DOHH2 (cell line): ENCODE measurements at regions not wholly inside any gene's neighbourhood (a gene's known extent, or its start where the extent isn't known, plus 50 kb on each side); places are given as distances from the start of the nearest gene placed in this dataset.

Source experiments
- H3F3A ChIP-seq: fragments of 200-600 bp; sonication (generic), shearing (Covaris generic); 2 replicates; pipeline ENCODE4 v1.6.0; 2016; ENCODE audit warnings: antibody characterized with exemption, mild to moderate bottlenecking; ENCODE audit not compliant: control insufficient read depth, insufficient read depth
- H3K27ac ChIP-seq: fragments of 200-600 bp; sonication (generic); 2 replicates; pipeline ENCODE4 v1.5.1; 2014; ENCODE audit warnings: low read depth, mild to moderate bottlenecking, low read length, moderate library complexity
- H3K27me3 ChIP-seq: fragments of 200-600 bp; sonication (generic); 2 replicates; pipeline ENCODE4 v1.6.1; 2014; ENCODE audit warnings: mild to moderate bottlenecking, low read length, mixed read lengths; ENCODE audit not compliant: control insufficient read depth
- H3K36me3 ChIP-seq: fragments of 200-600 bp; sonication (generic); 2 replicates; pipeline ENCODE4 v1.6.1; 2014; ENCODE audit warnings: mild to moderate bottlenecking, low read length, moderate library complexity, mixed read lengths; ENCODE audit not compliant: control insufficient read depth
- H3K4me1 ChIP-seq: fragments of 200-600 bp; sonication (generic); 2 replicates; pipeline ENCODE4 v1.6.1; 2014; ENCODE audit warnings: mild to moderate bottlenecking, low read length, mixed read lengths; ENCODE audit not compliant: control insufficient read depth
- H3K4me2 ChIP-seq: fragments of 200-600 bp; sonication (generic); 2 replicates; pipeline ENCODE4 v1.6.0; 2014; ENCODE audit warnings: mild to moderate bottlenecking, low read length, moderate library complexity
- H3K4me3 ChIP-seq: fragments of 200-600 bp; sonication (generic); 2 replicates; pipeline ENCODE4 v1.5.1; 2014; ENCODE audit warnings: mild to moderate bottlenecking, low read length, mixed read lengths
- H3K79me2 ChIP-seq: fragments of 200-600 bp; sonication (generic); 2 replicates; pipeline ENCODE4 v1.6.1; 2014; ENCODE audit warnings: mild to moderate bottlenecking, low read length, mixed read lengths; ENCODE audit not compliant: control insufficient read depth
- H3K9me2 ChIP-seq: fragments of 200-600 bp; sonication (generic); replicated peaks from 2 replicates; pipeline ENCODE4 v1.6.1; 2014; ENCODE audit warnings: mild to moderate bottlenecking, low read length, mixed read lengths; ENCODE audit not compliant: control insufficient read depth
- H3K9me3 ChIP-seq: fragments of 200-600 bp; sonication (generic); 2 replicates; pipeline ENCODE4 v1.6.1; 2014; ENCODE audit warnings: antibody characterized with exemption, low read length, mixed read lengths; ENCODE audit not compliant: control insufficient read depth, insufficient read depth
- H4K20me1 ChIP-seq: fragments of 200-600 bp; sonication (generic); 2 replicates; pipeline ENCODE4 v1.6.0; 2014; ENCODE audit warnings: low read depth, mild to moderate bottlenecking, antibody characterized with exemption, low read length, moderate library complexity; ENCODE audit not compliant: control insufficient read depth, insufficient read depth
- CTCF ChIP-seq: fragments of 200-600 bp; sonication (generic); IDR thresholded peaks from one replicate; pipeline ENCODE4 v1.5.1; 2014; ENCODE audit warnings: antibody characterized with exemption, mild to moderate bottlenecking, low read depth, low read length; ENCODE audit not compliant: poor library complexity, severe bottlenecking
- EZH2phosphoT487 ChIP-seq: fragments of 200-600 bp; sonication (generic); IDR thresholded peaks from 2 replicates; pipeline ENCODE4 v1.6.1; 2017; ENCODE audit warnings: borderline replicate concordance, mild to moderate bottlenecking, antibody characterized with exemption, low read length, moderate library complexity, mixed read lengths

DNA sequence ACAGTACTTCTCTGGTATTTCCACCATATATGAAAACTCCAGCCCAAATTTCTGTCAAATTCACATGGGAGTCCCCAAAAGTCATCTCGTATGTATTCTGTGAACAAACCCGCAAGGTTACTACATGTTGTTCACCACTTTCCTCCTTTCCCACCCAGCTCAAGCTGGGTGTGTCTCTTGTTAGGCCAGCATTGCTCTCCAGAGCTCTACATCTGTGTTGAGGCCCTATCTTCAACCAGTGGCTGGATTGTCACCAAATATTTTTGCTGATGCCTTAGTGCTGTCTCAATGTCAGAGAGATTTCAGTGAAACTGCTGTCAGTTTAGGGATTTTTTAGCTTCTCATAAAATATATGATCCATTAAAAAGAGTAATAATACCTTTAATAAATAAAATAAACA lies 230.9 kb downstream of the BTG1 start:
- Histone ChIP-seq H3K9me2 (no peaks in the 10 kb centered on the region), H3K4me2 (no peak overlapping the region), H3K9me3 (no peaks in the 10 kb centered on the region), H3K36me3 (no peaks in the 10 kb centered on the region), H3K27ac (no peak overlapping the region), H4K20me1 (no peaks in the 10 kb centered on the region), H3K4me1 (no peaks in the 10 kb centered on the region), H3K79me2 (no peaks in the 10 kb centered on the region), H3F3A (no peaks in the 10 kb centered on the region), H3K27me3 (no peaks in the 10 kb centered on the region), H3K4me3 (no peak overlapping the region)
- no peak for TF ChIP-seq EZH2phosphoT487
- TF ChIP-seq CTCF: no peak

DNA sequence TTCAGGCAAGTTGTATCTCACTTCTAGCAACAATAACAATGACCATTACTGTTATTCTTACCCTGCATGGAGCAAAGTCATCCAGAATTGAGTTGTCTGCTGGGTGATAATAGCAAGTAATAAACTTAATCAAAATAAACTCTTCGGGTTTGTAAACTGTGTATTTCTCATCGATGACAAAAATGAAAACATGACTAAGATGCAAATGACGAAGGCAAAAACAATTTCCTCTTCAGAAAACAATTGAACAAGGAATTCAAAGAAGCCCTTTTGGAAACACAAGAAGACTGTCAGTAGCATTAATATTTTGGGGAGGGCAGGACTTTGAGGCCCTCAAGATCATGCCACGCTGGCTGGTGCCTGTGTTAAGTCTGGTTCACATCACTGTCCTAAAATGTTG lies 232.0 kb downstream of the BTG1 start:
- Histone ChIP-seq H3K79me2 (no peaks in the 10 kb centered on the region), H3K27me3 (no peaks in the 10 kb centered on the region), H3K36me3 (no peaks in the 10 kb centered on the region), H3K9me3 (no peaks in the 10 kb centered on the region), H3K27ac (no peak overlapping the region), H3K4me1 (no peaks in the 10 kb centered on the region), H3K9me2 (no peaks in the 10 kb centered on the region), H3K4me3 (no peak overlapping the region), H4K20me1 (no peaks in the 10 kb centered on the region), H3F3A (no peaks in the 10 kb centered on the region), H3K4me2 (no peak overlapping the region)
- TF ChIP-seq CTCF (no peak), EZH2phosphoT487 (no peak)

DNA sequence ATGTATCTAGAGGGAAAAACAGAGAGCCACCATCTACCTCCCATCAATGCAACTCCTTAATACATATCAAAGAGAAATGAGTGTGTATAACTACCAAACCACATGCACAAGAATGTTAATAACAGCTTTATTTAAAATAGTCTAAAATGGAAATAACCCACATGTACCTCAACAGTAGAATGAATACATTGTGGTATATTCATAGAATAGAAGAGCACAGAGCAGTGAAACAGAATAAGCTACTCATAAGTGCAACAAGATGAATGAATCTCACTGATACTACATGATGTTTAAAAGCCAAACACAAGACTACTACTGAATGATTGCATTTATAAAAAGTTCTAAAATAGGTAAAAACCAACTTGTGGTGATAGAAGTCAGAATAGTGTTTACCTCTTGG lies 232.5 kb downstream of the BTG1 start:
- Histone ChIP-seq H3K4me1 (no peaks in the 10 kb centered on the region), H3K36me3 (no peaks in the 10 kb centered on the region), H3K27me3 (no peaks in the 10 kb centered on the region), H3K4me3 (no peak overlapping the region), H3K4me2 (no peak overlapping the region), H3K27ac (no peak overlapping the region), H3K9me3 (no peaks in the 10 kb centered on the region), H3F3A (no peaks in the 10 kb centered on the region), H3K9me2 (no peaks in the 10 kb centered on the region), H4K20me1 (no peaks in the 10 kb centered on the region), H3K79me2 (no peaks in the 10 kb centered on the region)
- TF ChIP-seq EZH2phosphoT487 (no peak), CTCF (no peak)

DNA sequence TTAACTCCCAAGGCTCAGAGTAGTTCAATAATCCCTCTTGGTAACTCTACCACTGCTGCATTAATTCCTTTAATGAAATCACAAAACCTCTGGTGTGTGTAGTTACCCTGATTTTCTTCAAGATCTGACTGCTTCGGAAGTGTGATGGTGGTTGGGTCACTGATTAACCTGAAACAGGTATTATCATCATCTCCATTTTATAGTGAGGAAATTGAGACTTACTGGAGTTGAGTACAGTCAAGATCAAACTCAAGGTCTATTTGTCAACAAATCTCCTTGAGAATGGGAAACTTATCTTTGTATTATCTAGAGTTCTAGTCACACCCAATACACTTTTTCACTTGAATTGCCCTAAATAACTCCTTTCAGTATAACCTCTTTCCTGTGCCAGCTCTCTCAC lies 233.5 kb downstream of the BTG1 start:
- Histone ChIP-seq H3K36me3 (no peaks in the 10 kb centered on the region), H4K20me1 (no peaks in the 10 kb centered on the region), H3F3A (no peaks in the 10 kb centered on the region), H3K27me3 (no peaks in the 10 kb centered on the region), H3K27ac (no peak overlapping the region), H3K9me3 (no peaks in the 10 kb centered on the region), H3K4me2 (no peak overlapping the region), H3K4me1 (no peaks in the 10 kb centered on the region), H3K4me3 (no peak overlapping the region), H3K9me2 (no peaks in the 10 kb centered on the region), H3K79me2 (no peaks in the 10 kb centered on the region)
- TF ChIP-seq CTCF (no peak), EZH2phosphoT487 (no peak)
